ENCODE measurements at regions not wholly inside any gene's neighbourhood (a gene's known extent, or its start where the extent isn't known, plus 50 kb on each side); places are given as distances from the start of the nearest gene placed in this dataset.

DNA sequence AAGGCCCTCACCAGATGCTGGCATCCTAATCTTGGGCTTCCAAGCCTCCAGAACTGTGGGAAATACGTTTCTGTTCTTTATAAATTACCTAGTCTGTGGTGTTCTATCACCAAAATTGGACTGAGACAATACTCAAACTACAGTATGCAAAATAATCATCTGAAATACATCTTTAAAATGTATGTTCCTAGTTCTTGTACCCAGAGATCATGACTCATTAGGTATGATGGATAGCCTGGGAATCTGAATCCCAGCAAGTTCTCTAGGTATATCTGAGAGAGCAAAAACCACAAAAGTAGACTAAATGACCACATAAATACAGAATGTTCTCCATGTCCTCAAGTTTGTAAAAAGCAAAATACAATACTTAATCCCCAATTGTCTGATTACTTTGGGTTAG is 166.3 kb downstream of the YIPF5 start:
- TF ChIP-seq POLR2AphosphoS5 (IDR thresholded peaks at IDR 0.05; ENCODE audit: low read depth, low read length) (no peak), POLR2A (IDR thresholded peaks at IDR 0.05; ENCODE audit: low read depth, low read length) (no peak), TAF1 (IDR thresholded peaks at IDR 0.05; ENCODE audit: low read depth, low read length) (no peak)

All from GM12891 (cell line).